H1 (cell line): ENCODE measurements at regions not wholly inside any gene's neighbourhood (a gene's known extent, or its start where the extent isn't known, plus 50 kb on each side); places are given as distances from the start of the nearest gene placed in this dataset.

Experiments
- RFX5 ChIP-seq: IDR thresholded peaks from 2 replicates; pipeline ENCODE4 v1.6.1; 2011; ENCODE audit warnings: low read depth, low read length, improper control_type of control experiment, borderline replicate concordance

DNA sequence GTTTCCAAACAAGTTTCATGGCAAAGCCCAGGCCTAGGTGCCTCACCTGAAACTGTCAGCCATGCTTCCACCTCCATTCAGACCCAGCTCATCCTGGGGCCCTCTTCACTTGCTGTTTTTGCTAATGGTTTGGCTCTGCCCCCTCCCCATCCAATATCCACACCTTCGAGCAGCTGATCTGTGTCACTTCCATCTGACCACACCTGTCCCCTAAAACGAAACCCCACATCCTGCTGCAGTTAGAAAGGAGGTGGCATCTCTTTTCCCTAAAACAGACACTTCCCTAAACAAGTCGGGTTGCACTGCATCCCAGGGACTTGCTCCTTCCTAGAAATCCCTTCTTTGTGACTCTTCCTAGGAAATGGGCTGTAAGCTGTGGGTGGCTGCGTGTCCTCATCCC lies 748.7 kb upstream of the SALL3 start (continued):
- no peak for TF ChIP-seq RFX5
